ENCODE measurements at regions not wholly inside any gene's neighbourhood (a gene's known extent, or its start where the extent isn't known, plus 50 kb on each side); places are given as distances from the start of the nearest gene placed in this dataset.
A peak's percentile ranks its signal among the peaks of the same experiment; 100 is the strongest.

- Histone ChIP-seq H3K27me3 (replicated peaks in 1 of 4; ENCODE audit: control insufficient read depth in 3 of 4, extremely low read depth in 1 of 4, insufficient read depth in 3 of 4, low read length in 3 of 4) (no peaks in the 10 kb centered on the region), H4K91ac (replicated peaks; ENCODE audit: insufficient read length, low read length) (no peak overlapping the region), H2AK5ac (ENCODE audit: low read depth, low read length) (no peak overlapping the region), H3K23ac (ENCODE audit: insufficient read length) (no peak overlapping the region), H2BK12ac (ENCODE audit: low read depth, low read length) (no peak overlapping the region), H2BK5ac (ENCODE audit: low read depth, low read length) (no peak overlapping the region), H3K18ac (ENCODE audit: extremely low read depth, low read length) (no peak overlapping the region), H3K27ac (ENCODE audit: low read depth, low read length) (no peak overlapping the region), H2AFZ (ENCODE audit: low read length) (no peak overlapping the region), H3K4me1 (replicated peaks in 1 of 4; ENCODE audit: control insufficient read depth in 3 of 4, insufficient read depth in 4 of 4, low read length in 3 of 4) (peaks cover 0 to 4% (median 0%) of the 10 kb centered on the region in 4 experiments; a peak in 1 of 7 replicates), H3K36me3 (ENCODE audit: control insufficient read depth in 2 of 4, insufficient read depth in 4 of 4, low read length in 3 of 4) (no peaks in the 10 kb centered on the region), H2BK20ac (ENCODE audit: low read length) (no peak overlapping the region), H3K4me3 (ENCODE audit: extremely low read depth in 1 of 4, insufficient read depth in 2 of 4, low read depth in 3 of 4, low read length in 4 of 4) (no peak overlapping the region), H3K79me1 (ENCODE audit: low read depth, low read length) (no peaks in the 10 kb centered on the region), H3K4me2 (ENCODE audit: insufficient read depth in 1 of 2, low read depth in 2 of 2, low read length in 2 of 2) (no peak overlapping the region), H3K23me2 (ENCODE audit: low read depth, low read length) (no peaks in the 10 kb centered on the region), H2BK15ac (ENCODE audit: low read length) (no peak overlapping the region), H3K9ac (replicated peaks in 1 of 4; ENCODE audit: extremely low read depth in 1 of 4, low read depth in 3 of 4, low read length in 3 of 4) (no peak overlapping the region), H3K56ac (replicated peaks; ENCODE audit: insufficient read length, low read depth, low read length) (no peak overlapping the region), H4K8ac (ENCODE audit: extremely low read depth, insufficient read depth, low read length) (no peak overlapping the region), H4K20me1 (replicated peaks in 1 of 2; ENCODE audit: control insufficient read depth in 1 of 2, insufficient read depth in 2 of 2, low read length in 2 of 2) (no peaks in the 10 kb centered on the region), H3K4ac (replicated peaks; ENCODE audit: insufficient read length, low read depth, low read length) (no peak overlapping the region), H4K5ac (ENCODE audit: insufficient read length, low read depth, low read length) (no peak overlapping the region), H3K14ac (ENCODE audit: insufficient read length) (no peak overlapping the region), H2BK120ac (replicated peaks; ENCODE audit: low read depth, low read length) (no peak overlapping the region), H3K79me2 (ENCODE audit: control insufficient read depth in 1 of 2, insufficient read depth in 2 of 2, low read length in 2 of 2) (no peaks in the 10 kb centered on the region), H3K9me3 (ENCODE audit: insufficient read depth in 2 of 2, low read depth in 1 of 2, low read length in 1 of 2) (no peaks in the 10 kb centered on the region)
- DNase-seq (ENCODE audit: low read depth in 1 of 2, low spot score in 2 of 2) (no peak), FAIRE-seq (no peak)
- CTCF ChIA-PET (ENCODE audit: partially characterized antibody), result no interaction called here
- 90% methylated on average over 2 of the region's 2 CpGs; no CpG with 5 or more reads in 1 of the 2 experiments for WGBS, 2 experiments (ENCODE audit: extremely low coverage in 1 of 2, insufficient coverage in 1 of 2, insufficient read length in 1 of 2, insufficient replicate concordance in 2 of 2, low coverage in 1 of 2, low lambda C conversion rate in 2 of 2, missing lambda C conversion rate in 1 of 2)
- POLR2A ChIA-PET (ENCODE audit: partially characterized antibody), result no interaction called here
- no peak for TF ChIP-seq RXRA (IDR thresholded peaks at IDR 0.05; ENCODE audit: insufficient read depth, low read depth, low read length)
- 0 out of 2 replicates have a peak, but pooled peaks have one; percentile 16 for TF ChIP-seq MAFK (IDR thresholded peaks at IDR 0.05; ENCODE audit: low read depth, low read length)
- 0 out of 2 replicates have a peak, but pooled peaks have one; percentile 21 for TF ChIP-seq MAX (IDR thresholded peaks at IDR 0.05)
Measured at GRCh38 chr4:147247579-147247978, 233.3 kb upstream of the EDNRA start.
